SKM-1 (cell line): ENCODE measurements at regions not wholly inside any gene's neighbourhood (a gene's known extent, or its start where the extent isn't known, plus 50 kb on each side); places are given as distances from the start of the nearest gene placed in this dataset.

ENCODE experiments used
- DNase-seq: peaks from one replicate; lab custom pipeline; 2025; ENCODE audit not compliant: unreplicated experiment; lab: John Stamatoyannopoulos, UW

DNA sequence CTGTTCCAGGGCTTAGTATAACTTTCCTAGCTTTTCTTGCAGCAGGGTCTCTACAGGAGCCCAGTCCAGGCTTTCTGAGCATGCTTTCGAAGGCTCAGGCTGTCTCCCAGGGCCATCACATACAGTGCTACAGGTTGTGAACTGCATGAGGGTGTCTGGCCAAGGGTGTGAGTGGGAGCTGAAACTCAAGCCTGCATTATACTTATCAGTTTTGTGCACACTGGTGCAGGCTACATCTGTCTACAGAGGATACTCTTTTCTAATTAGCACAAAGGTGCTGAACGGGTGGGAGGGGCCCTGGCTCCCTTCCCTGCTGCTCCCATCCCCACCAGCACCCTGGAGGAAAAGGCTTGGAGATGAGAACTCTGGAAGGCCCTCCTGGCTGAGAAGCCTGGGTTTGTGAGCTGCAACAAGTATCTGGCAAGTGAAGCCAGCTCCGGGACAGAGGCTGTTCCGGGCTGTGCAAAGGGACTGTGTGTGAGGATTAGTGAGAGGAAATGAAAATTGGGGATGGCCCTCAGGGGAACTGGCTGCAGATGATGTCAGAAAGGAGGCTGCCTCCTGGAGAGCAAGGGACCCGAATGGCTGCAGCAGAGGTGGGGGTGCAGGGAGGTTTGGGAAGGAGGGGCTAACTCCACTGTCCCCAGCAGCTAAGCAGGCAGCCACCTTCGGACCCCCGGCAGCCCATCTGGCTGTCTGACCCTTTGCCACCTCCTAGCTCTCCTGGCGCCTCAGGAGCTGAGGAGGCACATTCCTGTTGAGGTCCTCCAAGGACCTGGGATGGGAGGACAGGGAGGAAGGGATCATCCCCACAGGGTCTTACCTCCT, 68.5 kb downstream of the EFNB1 start:
- DNase-seq, result no peak

DNA sequence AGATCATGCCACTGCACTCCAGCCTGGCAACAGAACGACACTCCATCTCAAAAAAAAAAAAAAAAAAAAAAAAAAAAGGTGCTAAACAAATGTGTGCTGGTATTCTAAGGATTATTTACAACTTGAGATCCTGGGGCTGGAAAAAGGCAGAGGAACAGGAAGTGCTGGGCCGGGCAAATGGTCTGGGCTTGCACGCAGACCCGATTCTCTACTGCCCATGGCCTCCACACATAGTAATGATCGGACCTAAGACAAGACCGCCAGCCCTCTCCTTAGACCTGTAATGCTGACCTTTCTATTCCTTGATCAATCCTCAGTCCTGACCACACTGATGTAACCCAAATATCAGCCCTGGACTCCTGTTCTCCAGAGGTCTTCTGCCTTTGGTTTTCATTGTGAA, 67.8 kb downstream of the EFNB1 start:
- DNase-seq, result no peak

DNA sequence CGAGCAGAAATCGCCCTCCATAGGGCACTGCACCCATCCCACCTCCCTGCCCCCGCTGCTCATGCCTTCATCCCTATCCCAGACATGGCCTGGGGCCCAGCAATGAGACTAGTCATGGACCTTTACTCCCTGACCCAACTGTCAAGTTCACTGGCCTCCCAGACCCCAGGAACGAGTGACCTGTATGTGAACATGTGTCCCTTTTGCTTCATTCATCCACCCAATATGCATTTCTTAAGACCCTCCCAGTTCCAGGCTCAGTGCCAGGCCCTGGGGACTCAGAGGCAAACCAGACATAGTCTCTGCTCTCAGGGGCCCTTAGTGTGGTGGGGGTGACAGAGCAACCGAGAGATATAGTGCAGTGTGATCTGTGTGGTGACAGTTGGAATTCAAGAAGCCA, 67.0 kb downstream of the EFNB1 start:
- no peak for DNase-seq

DNA sequence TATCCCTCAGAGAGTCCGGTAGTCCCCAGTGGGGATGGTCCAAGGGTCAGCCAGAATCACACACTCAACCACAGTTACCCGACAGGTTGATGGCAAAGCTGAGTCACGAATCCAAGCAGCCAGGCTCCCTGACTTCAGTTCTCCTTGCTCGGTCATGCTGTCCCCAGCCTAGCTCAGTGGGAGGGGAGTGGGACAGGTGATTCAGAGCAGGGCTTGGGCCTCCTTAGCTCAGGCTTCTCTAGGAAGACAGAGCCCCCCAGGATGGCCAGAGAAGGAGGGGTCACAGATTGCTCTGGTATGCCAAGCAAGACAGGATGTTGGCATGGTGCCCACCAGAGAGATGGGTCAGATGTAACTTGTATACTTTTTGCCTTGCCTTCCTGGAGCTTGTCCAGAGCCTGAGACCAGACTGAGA, 66.5 kb downstream of the EFNB1 start:
- DNase-seq, result no peak

DNA sequence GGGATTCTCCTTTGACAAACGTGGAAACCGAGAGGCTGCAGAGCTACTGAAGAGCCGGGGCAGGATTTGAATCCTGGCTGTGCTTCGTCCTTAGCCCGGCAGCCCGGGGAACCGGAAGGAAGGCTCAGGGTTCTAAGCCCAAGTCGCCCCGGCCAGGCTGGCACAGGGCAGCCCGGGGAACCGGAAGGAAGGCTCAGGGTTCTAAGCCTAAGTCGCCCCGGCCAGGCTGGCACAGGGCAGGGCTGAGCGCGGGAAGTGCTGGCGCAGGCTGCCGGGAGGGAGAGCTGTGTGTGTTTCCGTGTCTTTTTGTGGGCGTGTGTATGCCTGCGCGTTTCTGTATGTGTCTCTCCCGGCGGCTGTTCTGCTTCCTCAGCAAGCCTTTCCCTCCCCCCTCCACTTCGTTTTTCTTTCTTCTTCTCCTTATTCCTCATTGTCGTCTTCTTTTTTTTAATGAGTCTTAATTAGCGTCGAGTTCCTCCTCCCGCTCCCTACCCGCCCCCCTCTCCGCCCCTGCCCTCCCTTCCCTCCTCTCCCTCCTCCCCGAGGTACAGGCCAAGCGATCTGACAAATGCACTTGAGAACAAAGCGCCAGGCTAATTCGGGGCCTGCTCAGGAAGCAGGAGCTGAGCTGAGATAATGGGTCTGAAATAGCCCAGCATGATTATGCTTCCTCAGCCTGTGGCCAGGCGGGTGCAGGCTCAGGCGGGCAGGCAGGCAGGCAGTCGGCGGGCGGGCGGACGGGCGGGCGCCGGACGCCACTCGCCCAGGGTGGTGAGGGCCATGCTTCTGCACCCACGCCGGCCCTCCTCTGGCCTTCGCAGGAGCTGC, 65.9 kb downstream of the EFNB1 start:
- DNase-seq, result peak; percentile 5

DNA sequence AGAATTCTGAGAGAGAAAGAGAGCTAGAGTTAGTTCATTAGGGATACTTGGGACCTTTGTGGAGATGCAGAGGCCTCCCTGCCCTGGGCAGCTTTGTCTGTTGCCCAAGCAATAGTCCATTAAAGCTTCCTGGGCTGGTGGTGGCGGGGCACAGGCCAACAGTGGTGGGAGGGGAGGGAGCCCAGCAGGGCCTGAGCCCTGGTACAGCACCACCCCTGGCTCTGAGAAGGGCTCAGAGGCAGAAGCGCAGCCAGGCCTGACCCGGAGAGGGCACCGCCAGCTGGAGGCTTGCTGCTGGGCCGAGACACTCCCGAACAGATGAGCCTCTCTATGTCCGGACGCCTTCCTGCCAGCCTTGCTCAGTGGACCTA, 65.3 kb downstream of the EFNB1 start:
- DNase-seq, result no peak

DNA sequence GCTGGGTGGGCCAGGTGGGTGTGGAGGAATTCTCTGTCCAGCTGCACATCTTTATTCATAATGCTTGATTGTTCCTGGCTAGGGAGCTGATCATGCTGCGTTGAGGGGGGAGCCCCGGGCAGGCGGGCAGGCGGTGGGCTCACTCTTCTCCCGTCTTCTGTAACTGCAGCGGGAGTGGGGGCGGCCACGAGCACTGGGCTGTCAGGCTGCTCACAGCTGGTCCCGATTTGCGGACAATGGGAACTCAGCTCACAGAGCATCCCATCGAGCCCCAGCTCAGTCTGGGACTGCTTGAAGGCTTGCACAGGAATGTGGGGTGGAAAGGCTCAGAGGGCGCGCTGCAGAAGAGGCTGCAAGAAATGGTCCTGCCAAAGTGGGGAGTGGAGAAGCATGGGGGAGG, 63.8 kb downstream of the EFNB1 start:
- DNase-seq, result no peak

DNA sequence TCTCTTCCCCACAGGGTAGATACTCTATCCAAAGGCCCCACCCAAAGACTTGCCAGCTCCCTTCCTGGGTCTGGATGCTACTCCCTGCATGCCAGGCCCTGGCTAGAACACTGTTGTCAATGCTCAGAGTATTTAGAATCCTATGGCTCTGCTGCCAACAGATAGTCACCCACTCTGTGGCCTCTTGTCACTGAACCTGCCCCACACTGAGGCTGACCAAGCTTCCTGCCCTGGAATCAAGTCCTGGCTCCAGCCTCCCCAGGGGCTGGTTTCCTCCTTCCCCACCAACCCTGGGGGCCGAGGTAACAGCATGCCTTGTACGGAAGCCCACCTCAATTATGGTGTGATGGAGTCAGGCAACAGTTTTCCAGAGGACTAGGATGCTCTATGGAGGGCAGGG, 63.3 kb downstream of the EFNB1 start:
- DNase-seq, result no peak
